Subcutaneous abdominal adipose tissue (tissue), 5 donors: ENCODE measurements at regions not wholly inside any gene's neighbourhood (a gene's known extent, or its start where the extent isn't known, plus 50 kb on each side); places are given as distances from the start of the nearest gene placed in this dataset.
"Not testable (repeated sequence)": the region's sequence is repeated elsewhere in the genome, so short reads cannot be mapped to it uniquely, and the experiment has no call there.

Source experiments
- H3K27ac ChIP-seq: one replicate; pipeline ENCODE4 v1.7.0; 2013; ENCODE audit warnings: low read depth, mild to moderate bottlenecking, inconsistent platforms, low read length, moderate library complexity
- H3K27me3 ChIP-seq, 5 donors: one replicate each; pipeline ENCODE4 v1.7.0; 2013; ENCODE audit warnings: low read length in 5 of 5, inconsistent platforms in 1 of 5; ENCODE audit not compliant: control insufficient read depth in 5 of 5, insufficient read depth in 4 of 5
- H3K36me3 ChIP-seq, 5 donors: one replicate each; pipeline ENCODE4 v1.7.0; 2013; ENCODE audit warnings: low read length in 5 of 5; ENCODE audit not compliant: control insufficient read depth in 5 of 5, insufficient read depth in 5 of 5
- H3K4me1 ChIP-seq, 5 donors: one replicate each; pipeline ENCODE4 v1.7.0; 2013; ENCODE audit warnings: low read length in 5 of 5, mild to moderate bottlenecking in 3 of 5, moderate library complexity in 1 of 5; ENCODE audit not compliant: control insufficient read depth in 5 of 5, insufficient read depth in 5 of 5
- H3K4me3 ChIP-seq, 5 donors: one replicate each; pipeline ENCODE4 v1.7.0; 2013; ENCODE audit warnings: low read length in 5 of 5, low read depth in 1 of 5
- H3K9ac ChIP-seq, 5 donors: one replicate each; pipeline ENCODE4 v1.7.0; 2013; ENCODE audit warnings: low read length in 5 of 5, mild to moderate bottlenecking in 4 of 5, moderate library complexity in 3 of 5
- H3K9me3 ChIP-seq, 5 donors: one replicate each; pipeline ENCODE4 v1.7.0; 2013; ENCODE audit warnings: low read length in 5 of 5; ENCODE audit not compliant: control insufficient read depth in 5 of 5
- donor health status: healthy.
- donor health status: healthy.
- donor health status: healthy.
- donor health status: healthy.
- donor health status: healthy.

- peaks cover 0 to 5% (median 0%) of the 10 kb centered on the region in 5 donors for H3K4me1 ChIP-seq
Observed at GRCh38 chr15:35288580-35288979, 203.5 kb upstream of the NANOGP8 start.

GRCh38 chr15:35286721-35287120, 201.6 kb upstream of the NANOGP8 start:
- Histone ChIP-seq H3K27me3 (no peaks in the 10 kb centered on the region), H3K36me3 (no peaks in the 10 kb centered on the region), H3K27ac (no peak overlapping the region), H3K4me1 (no peaks in the 10 kb centered on the region), H3K4me3 (no peak overlapping the region), H3K9ac (no peak overlapping the region), H3K9me3 (no peaks in the 10 kb centered on the region)

More at GRCh38 chr15:35288580-35288979, 203.5 kb upstream of the NANOGP8 start:
- Histone ChIP-seq H3K9ac (no peak overlapping the region), H3K27ac (no peak overlapping the region), H3K9me3 (no peaks in the 10 kb centered on the region), H3K36me3 (no peaks in the 10 kb centered on the region), H3K27me3 (no peaks in the 10 kb centered on the region), H3K4me3 (no peak overlapping the region)

GRCh38 chr15:35282965-35283496, 197.9 kb upstream of the NANOGP8 start:
- Histone ChIP-seq H3K9ac (no peak overlapping the region), H3K4me3 (no peak overlapping the region), H3K27ac (no peak overlapping the region), H3K27me3 (no peaks in the 10 kb centered on the region), H3K9me3 (peaks cover 0 to 11% (median 5%) of the 10 kb centered on the region in 5 donors), H3K4me1 (no peaks in the 10 kb centered on the region), H3K36me3 (no peaks in the 10 kb centered on the region)

GRCh38 chr15:35281515-35281914, 196.4 kb upstream of the NANOGP8 start:
- H3K27me3 ChIP-seq = no peaks in the 10 kb centered on the region
- no peaks in the 10 kb centered on the region for H3K36me3 ChIP-seq
- H3K9ac ChIP-seq = no peak overlapping the region
- no peaks in the 10 kb centered on the region for H3K4me1 ChIP-seq
- H3K27ac ChIP-seq = no peak overlapping the region
- peaks cover 2 to 17% (median 12%) of the 10 kb centered on the region in 5 donors for H3K9me3 ChIP-seq
- H3K4me3 ChIP-seq = no peak overlapping the region

- no peak overlapping the region for H3K9ac ChIP-seq
- H3K9me3 ChIP-seq = peaks cover 2 to 17% (median 12%) of the 10 kb centered on the region in 5 donors
- no peak overlapping the region for H3K27ac ChIP-seq
- no peaks in the 10 kb centered on the region for H3K27me3 ChIP-seq
- no peaks in the 10 kb centered on the region for H3K4me1 ChIP-seq
- H3K4me3 ChIP-seq = no peak overlapping the region
- H3K36me3 ChIP-seq = no peaks in the 10 kb centered on the region
Observed at GRCh38 chr15:35279811-35280210, 194.7 kb upstream of the NANOGP8 start.

- Histone ChIP-seq H3K27ac (no peak overlapping the region), H3K9me3 (no peaks in the 10 kb centered on the region), H3K4me1 (no peaks in the 10 kb centered on the region), H3K9ac (no peak overlapping the region), H3K36me3 (no peaks in the 10 kb centered on the region), H3K4me3 (no peak overlapping the region), H3K27me3 (no peaks in the 10 kb centered on the region)
Observed at GRCh38 chr15:35271371-35272043, 186.4 kb upstream of the NANOGP8 start.

- Histone ChIP-seq H3K4me1 (no peaks in the 10 kb centered on the region), H3K27me3 (no peaks in the 10 kb centered on the region), H3K4me3 (no peak overlapping the region), H3K9ac (no peak overlapping the region), H3K36me3 (no peaks in the 10 kb centered on the region), H3K9me3 (no peaks in the 10 kb centered on the region), H3K27ac (no peak overlapping the region)
Observed at GRCh38 chr15:35260941-35261340, 175.8 kb upstream of the NANOGP8 start.

- not testable (repeated sequence) for H3K4me3 ChIP-seq, H3K4me1 ChIP-seq, H3K9me3 ChIP-seq, H3K27ac ChIP-seq, H3K36me3 ChIP-seq, H3K27me3 ChIP-seq, H3K9ac ChIP-seq
Observed at GRCh38 chr15:35260274-35260673, 175.2 kb upstream of the NANOGP8 start.

GRCh38 chr15:35256551-35256950, 171.5 kb upstream of the NANOGP8 start:
- Histone ChIP-seq H3K27me3 (no peaks in the 10 kb centered on the region), H3K4me1 (no peaks in the 10 kb centered on the region), H3K4me3 (no peak overlapping the region), H3K36me3 (no peaks in the 10 kb centered on the region), H3K27ac (no peak overlapping the region), H3K9me3 (no peaks in the 10 kb centered on the region), H3K9ac (no peak overlapping the region)

GRCh38 chr15:35256141-35256540, 171.0 kb upstream of the NANOGP8 start:
- no peaks in the 10 kb centered on the region for H3K36me3 ChIP-seq
- no peak overlapping the region for H3K27ac ChIP-seq
- no peaks in the 10 kb centered on the region for H3K27me3 ChIP-seq

More at GRCh38 chr15:35256141-35256540, 171.0 kb upstream of the NANOGP8 start:
- Histone ChIP-seq H3K4me3 (no peak overlapping the region), H3K9ac (no peak overlapping the region), H3K9me3 (no peaks in the 10 kb centered on the region), H3K4me1 (no peaks in the 10 kb centered on the region)
